GM12878 (cell line): ENCODE measurements at regions not wholly inside any gene's neighbourhood (a gene's known extent, or its start where the extent isn't known, plus 50 kb on each side); places are given as distances from the start of the nearest gene placed in this dataset.

Source experiments
- CEBPB ChIP-seq, 2 experiments: fragments of 150-350 bp in 1 of 2; IDR thresholded peaks; 2 replicates each; pipeline ENCODE4 v1.6.1; 2012 to 2014; ENCODE audit warnings: low read depth in 2 of 2, low read length in 2 of 2, borderline replicate concordance in 1 of 2, inconsistent platforms in 1 of 2
- E4F1 ChIP-seq: fragments of 450-650 bp; IDR thresholded peaks from 2 replicates; pipeline ENCODE4 v1.6.1; 2018; ENCODE audit warnings: borderline replicate concordance, mild to moderate bottlenecking; ENCODE audit not compliant: partially characterized antibody
- IKZF1 ChIP-seq: fragments of 450-650 bp; conservative IDR thresholded peaks from 2 replicates; pipeline ENCODE4 v1.6.1; 2017; ENCODE audit warnings: antibody characterized with exemption, mild to moderate bottlenecking
- POU2F2 ChIP-seq: IDR thresholded peaks from 3 replicates; pipeline ENCODE4 v1.6.1; 2011; ENCODE audit warnings: low read depth, mild to moderate bottlenecking, low read length, borderline replicate concordance
- RAD51 ChIP-seq: fragments of 450-650 bp; IDR thresholded peaks from 2 replicates; pipeline ENCODE4 v1.6.1; 2016; ENCODE audit warnings: moderate library complexity, mild to moderate bottlenecking, inconsistent platforms
- SMAD1 ChIP-seq: fragments of 450-650 bp; IDR thresholded peaks from 2 replicates; pipeline ENCODE4 v1.6.1; 2018; ENCODE audit warnings: mild to moderate bottlenecking, low read depth; ENCODE audit not compliant: partially characterized antibody
- ZBTB11 ChIP-seq: fragments of 450-650 bp; formaldehyde crosslinking; IDR thresholded peaks from 2 replicates; pipeline ENCODE4 v1.5.0; 2022; ENCODE audit warnings: mild to moderate bottlenecking, missing genetic modification characterization
- ZNF622 ChIP-seq: fragments of 450-650 bp; IDR thresholded peaks from 2 replicates; pipeline ENCODE4 v1.6.1; 2017; ENCODE audit warnings: mild to moderate bottlenecking, inconsistent platforms

DNA sequence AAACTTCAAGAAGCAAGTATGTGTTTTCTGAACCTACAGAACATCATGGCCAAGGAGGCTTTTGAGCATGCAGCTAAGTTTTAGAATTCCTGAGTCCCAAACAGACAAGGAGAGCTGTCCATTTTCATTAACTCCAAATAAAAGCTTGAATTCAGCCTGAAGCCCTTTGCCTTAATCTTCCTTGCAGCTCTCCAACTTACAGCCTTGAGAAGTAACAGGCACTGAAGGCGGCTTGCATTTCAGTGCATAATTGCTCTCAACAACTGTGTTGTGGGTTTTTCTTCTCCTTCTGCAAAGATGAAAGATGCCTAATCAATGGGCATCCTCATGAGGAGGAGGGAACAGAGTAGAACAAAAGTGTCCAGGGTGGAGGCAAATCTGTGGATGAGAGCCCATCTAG lies 286.0 kb downstream of the FAT3 start (continued):
- no peak for TF ChIP-seq ZBTB11 (CRISPR knock-in tag)
- no peak for TF ChIP-seq E4F1
- TF ChIP-seq RAD51, result no peak
- no peak for TF ChIP-seq IKZF1
- TF ChIP-seq POU2F2, result no peak
- no peak for TF ChIP-seq SMAD1
- TF ChIP-seq CEBPB (IDR thresholded peaks at IDR 0.05; ENCODE audit: borderline replicate concordance in 1 of 2, low read depth in 2 of 2, low read length in 2 of 2), result no peak
- TF ChIP-seq ZNF622, result no peak
